Thyroid gland (tissue), 4 donors: ENCODE measurements at regions not wholly inside any gene's neighbourhood (a gene's known extent, or its start where the extent isn't known, plus 50 kb on each side); places are given as distances from the start of the nearest gene placed in this dataset.

Experiments
- POLR2A ChIP-seq, 2 donors: fragments of 450-650 bp; IDR thresholded peaks; one replicate each; pipeline ENCODE4 v1.6.1; 2017; ENCODE audit warnings: antibody characterized with exemption in 2 of 2, mild to moderate bottlenecking in 2 of 2, moderate library complexity in 1 of 2
- TF ChIP-seq, protein P1 (sequence below), 6 experiments: fragments of 200-600 bp in 3 of 6; fragments of 450-650 bp in 3 of 6; sonication (generic) in 3 of 6; IDR thresholded peaks; one replicate each; pipeline ENCODE4 v1.5.1; 2016 to 2019; ENCODE audit warnings: antibody characterized with exemption in 6 of 6, mild to moderate bottlenecking in 2 of 6, inconsistent platforms in 1 of 6, moderate library complexity in 1 of 6

DNA sequence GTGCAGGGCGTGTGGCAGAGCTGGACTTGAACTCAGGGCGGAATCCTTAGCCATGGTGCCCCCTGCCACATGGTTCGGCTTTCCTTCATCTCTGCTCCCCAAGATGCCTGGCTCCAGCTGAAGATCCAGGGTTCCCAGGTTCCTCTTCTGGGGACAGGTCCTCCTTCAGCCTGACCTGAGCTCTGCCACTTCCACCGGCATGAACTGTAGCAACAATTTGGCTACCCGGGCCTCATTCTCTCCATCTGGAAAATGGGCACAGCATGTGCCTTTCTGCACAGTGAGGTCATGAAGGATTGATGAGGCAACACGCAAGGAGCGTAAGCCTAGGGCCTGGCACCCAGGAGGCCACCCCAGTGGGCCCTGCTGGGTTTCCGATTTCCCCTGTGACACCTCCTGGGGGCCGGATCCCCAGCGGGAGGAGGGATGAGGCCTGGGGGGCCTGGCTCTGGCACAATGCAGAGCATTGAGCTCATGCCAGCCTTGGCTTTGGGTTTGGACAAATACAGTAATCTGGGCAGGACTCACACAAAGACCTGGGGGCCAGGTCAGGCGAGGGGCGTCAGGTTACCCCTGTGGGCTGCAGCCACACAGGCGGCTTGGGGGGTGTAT lies 74.0 kb downstream of the CEBPB start:
- TF ChIP-seq, protein P1, sequence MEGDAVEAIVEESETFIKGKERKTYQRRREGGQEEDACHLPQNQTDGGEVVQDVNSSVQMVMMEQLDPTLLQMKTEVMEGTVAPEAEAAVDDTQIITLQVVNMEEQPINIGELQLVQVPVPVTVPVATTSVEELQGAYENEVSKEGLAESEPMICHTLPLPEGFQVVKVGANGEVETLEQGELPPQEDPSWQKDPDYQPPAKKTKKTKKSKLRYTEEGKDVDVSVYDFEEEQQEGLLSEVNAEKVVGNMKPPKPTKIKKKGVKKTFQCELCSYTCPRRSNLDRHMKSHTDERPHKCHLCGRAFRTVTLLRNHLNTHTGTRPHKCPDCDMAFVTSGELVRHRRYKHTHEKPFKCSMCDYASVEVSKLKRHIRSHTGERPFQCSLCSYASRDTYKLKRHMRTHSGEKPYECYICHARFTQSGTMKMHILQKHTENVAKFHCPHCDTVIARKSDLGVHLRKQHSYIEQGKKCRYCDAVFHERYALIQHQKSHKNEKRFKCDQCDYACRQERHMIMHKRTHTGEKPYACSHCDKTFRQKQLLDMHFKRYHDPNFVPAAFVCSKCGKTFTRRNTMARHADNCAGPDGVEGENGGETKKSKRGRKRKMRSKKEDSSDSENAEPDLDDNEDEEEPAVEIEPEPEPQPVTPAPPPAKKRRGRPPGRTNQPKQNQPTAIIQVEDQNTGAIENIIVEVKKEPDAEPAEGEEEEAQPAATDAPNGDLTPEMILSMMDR (IDR thresholded peaks at IDR 0.05) = no peak
- no peak for TF ChIP-seq POLR2A (IDR thresholded peaks at IDR 0.05)
